C1 segment of cervical spinal cord (tissue), 14 donors: ENCODE measurements at regions not wholly inside any gene's neighbourhood (a gene's known extent, or its start where the extent isn't known, plus 50 kb on each side); places are given as distances from the start of the nearest gene placed in this dataset.
"Not testable (repeated sequence)": the region's sequence is repeated elsewhere in the genome, so short reads cannot be mapped to it uniquely, and the experiment has no call there.

ENCODE experiments used
- DNase-seq, 14 donors: peaks; one replicate each; lab custom pipeline; 2025; lab: John Stamatoyannopoulos, UW

DNA sequence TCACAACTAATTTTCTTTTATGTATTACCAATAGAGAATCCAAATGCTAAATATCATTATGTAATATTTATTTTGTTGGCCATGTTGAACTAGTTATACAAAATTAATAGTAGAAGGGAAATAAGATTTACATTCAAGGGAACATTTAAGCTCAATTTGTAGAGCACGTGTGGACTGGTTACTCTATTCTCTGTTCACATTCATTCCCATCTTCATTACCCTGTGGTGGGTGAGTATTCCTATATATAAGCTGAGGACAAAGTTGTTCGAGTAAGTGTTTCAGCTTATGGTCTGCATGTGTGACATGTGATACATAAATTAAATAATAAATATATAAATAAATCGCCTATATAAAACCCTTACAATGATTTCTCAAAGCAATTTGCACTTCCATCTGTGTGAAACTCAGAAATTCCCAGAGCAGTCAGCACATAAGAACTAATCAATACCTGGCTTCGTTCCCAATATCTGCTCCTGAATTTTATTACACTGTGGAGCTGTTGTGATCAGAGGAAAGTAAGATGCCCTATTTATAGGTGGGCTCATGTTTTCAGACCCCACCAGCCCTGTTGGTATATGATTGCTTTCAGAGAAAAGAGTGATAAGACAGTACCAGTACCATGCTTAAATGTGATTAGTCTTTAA is 308.2 kb upstream of the DCN start:
- DNase-seq, result no peak

DNA sequence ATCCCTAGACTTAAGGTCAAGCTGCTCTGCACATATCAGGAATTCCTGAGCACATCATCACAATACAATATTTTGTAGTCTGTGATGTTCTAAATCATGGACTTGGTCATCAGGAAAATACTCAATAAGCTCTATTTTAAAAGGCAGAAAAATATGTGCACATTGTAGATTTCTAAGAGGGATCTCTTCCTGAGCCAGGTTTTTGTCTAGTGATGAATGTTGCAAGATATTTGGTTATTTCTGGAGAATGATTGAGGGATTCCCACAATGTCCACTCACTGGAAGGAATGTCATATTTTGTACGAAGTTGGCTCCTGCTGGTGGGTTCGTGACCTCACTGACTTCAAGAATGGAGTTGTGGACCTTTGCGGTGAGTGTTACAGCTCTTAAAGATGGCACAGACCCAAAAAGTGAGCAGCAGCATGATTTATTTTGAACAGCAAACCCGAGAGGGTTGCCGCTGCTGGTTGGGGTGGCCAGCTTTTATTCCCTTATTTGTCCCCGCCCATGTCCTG is 300.9 kb upstream of the DCN start:
- no peak for DNase-seq

DNA sequence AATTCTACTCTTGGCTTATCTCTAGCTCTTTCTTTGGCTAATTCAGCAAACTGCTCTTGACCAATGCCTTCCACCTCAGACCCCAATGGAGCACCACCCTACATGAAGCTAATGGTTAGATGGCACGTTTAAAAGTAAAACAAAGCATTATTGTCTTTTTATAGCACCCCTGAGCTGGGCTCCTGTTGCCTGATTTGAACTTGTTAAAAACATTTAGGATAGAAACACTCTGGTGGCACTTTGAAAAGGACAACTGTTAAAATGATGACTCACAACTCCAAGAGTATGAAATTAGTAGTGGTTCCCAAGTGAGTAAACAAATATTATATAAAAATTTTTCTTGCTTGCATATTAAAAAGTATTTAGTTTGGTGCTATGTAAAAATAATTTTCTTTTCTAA is 299.6 kb upstream of the DCN start:
- DNase-seq, result no peak

DNA sequence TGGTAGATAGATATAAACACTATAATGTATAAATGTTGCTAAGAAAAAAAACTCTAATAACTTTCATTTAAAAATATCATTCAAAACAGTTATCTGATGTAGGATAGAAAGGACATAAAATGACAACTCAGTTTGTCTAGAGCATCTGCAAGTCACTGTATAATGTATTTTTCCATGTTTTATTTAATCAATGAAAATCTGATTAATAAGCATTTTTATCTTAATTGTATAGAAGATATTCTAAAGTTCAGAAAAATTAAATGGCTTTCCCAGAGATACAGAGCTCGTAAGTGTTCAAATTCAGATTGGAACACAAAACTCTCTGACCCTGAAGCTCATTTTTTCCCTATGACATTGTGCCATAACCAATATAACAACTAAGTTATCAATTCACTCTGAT is 295.9 kb upstream of the DCN start:
- no peak for DNase-seq

DNA sequence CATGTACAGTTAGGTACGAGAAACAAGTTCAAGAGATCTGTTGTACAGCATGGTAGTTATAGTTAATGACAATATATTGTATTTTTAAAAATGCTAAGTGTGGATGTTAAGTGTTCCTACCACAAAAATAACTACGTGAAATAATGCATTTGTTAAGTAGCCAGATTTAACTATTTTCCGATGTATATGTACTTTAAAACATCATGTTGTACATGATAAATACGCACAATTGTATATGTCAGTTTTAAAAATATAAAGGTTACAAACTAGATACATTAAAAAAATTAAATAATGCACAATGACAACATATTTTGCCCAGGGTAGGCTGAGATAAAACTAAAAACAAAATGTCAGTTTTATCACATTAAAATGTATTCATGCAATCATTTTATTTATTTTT is 285.1 kb upstream of the DCN start:
- no peak for DNase-seq

DNA sequence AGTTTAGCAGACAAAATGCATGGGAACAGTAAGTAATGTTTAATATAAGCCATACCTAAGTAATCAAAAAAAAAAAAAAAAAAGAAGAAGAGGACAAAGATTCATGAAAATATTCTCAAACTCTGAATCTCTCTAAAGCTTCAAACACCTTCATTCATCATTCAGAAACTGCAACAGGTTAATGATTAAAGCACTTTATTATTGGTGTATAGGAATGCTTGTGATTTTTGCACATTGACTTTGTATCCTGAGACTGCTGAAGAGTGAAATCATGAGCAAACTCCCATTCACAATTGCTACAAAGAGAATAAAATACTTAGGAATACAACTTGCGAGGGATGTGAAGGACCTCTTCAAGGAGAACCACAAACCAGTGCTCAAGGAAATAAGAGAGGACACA is 278.4 kb upstream of the DCN start:
- no peak for DNase-seq

DNA sequence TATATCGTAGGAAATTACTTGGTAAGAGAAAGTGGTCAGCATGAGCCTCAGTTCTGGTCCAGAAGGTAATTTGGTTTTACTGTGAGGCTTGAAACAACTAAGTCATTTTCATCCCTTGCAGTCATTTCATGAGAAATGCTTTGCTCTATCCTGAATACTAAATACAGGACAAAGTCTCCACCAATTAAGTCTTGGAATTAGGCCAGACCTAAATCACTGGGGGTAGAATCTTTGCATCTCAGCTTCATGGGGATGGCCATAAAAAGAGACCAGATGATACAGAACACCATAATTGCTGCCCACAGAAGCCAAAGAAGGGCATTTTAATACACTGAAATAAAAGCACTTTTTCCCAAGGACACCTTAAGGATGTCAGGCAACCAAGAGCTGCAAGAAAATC is 277.9 kb upstream of the DCN start:
- no peak for DNase-seq

DNA sequence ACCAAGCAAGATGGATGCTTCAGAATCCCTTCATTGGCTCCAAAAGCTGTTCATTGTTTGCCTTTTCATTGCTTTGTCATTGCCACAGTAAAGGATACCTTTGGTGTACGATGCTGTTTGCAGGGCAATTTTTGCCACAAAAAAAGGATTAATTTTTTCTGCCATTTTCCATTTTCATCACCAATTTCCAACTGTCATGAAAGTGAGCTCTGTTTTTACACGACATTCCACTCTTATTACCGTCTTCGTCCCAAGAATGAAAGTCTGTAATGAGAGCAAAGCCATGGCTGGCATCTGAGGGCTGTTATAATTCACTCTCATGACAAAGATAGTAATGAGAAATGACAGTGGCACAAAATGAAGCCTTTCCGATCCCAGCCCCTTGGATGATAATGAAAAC is 272.7 kb upstream of the DCN start:
- DNase-seq, result no peak

DNA sequence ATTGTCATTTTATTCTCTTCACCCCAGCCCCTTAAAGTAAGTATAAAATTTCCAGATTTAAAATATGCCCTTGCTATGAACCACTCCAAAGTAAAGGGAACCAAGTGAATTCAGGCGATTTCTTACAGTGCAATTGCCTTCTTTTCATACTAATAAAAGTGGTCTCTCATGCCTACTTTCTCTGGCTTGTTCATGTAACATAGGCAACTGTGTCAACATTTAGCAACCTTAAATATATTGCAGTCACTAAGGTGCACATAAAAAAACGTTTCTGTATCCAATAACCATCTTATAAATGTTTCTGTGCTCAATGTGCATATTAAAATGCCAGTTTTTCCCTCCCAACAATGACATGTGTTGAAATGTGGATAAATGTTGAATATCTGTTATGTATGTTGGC is 271.6 kb upstream of the DCN start:
- no peak for DNase-seq

DNA sequence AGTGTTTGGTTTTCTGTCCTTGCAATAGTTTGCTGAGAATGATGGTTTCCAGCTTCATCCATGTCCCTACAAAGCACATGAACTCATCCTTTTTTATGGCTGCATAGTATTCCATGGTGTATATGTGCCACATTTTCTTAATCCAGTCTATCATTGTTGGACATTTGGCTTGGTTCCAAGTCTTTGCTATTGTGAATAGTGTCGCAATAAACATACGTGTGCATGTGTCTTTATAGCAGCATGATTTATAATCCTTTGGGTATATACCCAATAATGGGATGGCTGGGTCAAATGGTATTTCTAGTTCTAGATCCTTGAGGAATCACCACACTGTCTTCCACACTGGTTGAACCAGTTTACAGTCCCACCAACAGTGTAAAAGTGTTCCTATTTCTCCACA is 269.8 kb upstream of the DCN start:
- not testable (repeated sequence) for DNase-seq

DNA sequence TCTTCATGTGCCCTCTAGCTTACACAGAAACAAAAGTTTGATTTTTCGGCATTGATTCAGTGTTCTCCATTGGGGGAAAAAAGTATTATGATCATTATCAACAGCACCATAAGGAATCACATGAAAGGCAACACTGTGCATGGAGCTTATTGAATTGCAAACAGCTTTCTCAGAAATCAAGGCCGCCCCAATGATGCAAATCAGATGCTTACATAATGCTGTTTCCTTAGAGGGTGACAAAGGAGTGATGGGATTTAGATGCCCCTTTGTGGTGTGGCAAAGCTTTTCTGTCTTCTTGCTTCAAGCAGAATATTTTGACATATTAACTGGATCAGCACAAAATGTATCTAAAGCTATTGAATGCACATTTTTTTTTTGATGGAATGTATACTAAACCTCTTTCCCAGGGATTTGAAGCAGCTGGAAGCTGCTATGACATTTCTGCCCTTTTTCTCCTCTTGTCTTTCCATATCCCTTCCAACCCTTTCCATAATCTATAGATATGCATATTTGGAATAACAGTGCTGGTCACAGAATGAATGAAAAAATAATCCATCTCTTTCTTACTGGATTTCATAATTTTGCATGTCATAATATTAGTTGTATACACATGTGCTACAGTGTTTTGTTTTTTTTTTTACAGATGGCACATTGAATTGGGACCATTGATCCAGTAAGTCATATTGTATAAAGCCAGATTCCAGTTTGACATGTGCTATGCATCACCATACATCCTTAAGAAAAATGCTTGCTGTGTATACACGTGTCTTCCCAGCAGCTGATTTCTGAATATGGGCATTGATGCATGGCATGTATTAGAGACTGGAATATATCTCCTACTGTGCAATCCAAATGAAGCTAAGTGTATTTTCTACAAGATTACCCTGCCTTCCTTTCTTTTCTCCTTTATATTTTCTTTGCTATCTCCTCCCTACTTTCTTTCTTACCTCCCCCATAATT is 259.7 kb upstream of the DCN start:
- no peak for DNase-seq

DNA sequence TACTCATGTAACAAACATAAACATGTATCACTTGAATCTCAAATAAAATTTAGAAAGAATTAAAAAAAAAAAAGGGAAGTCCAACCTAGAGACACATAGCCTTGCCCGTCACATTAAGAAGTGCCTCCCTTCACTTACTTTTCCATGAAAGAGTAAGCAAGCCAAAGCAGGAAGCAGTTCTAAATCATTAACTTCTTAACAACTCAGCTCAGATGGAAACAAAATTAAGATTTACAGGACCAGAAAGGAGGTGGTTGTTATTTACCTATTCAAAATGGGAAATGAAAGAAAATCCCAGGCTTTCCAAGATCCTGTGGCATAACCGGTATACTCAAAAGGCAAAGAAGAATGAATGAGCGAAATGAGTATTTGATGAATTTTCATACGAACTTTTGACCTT is 258.6 kb upstream of the DCN start:
- no peak for DNase-seq

DNA sequence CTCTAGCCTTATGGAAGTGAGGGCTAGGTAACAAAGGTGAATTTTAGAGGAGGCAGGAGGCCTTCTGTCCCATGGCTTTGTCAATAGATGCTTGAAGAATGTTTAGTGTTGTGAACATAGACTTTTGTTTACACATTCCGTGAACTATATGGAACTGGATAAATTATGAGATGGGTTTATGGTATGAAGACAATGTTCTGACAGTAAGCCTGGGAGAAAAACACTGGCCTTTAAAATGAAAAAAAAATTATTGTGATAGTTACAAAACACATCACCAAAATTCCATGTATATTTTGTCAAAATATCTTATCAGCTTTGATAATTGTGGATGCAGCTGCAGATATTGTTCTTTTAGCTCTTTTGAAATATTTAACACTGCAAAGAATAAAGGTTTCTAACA is 251.5 kb upstream of the DCN start:
- DNase-seq, result no peak

DNA sequence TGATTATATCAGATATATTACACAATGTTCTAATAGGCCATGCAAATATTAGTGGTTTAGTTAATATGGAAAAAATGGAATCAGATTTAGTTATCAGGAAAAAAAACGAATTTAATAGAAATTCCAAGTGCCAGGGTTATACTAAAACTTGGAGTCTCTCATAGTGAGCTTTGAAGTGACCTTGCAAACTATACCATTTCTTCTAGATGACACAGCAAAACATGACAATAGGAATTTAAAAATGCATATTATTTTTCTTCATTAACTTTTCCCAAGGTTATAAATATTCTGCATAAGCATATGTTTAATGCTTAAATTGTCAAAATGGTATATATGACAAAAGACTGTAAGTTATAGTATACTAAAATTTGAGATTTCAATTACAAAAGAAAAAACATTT is 250.1 kb upstream of the DCN start:
- no peak for DNase-seq

DNA sequence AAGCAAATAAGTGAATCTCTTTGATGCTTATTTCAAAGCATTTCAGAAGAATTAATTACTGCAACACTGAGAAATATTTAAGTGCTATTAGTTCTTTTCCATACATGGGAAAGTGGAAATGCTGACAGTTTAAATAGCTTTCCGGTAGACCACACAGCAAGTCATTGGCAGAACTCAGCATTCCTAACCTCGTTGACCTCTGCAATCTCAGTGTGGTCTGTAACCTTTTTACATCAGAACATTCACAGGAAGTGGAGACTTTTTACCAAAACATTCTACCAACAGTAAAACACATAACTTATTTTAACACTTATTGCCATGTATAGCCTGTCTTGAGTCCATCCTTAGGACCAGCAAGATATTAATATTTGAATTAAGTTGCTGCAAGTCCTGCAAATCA is 249.5 kb upstream of the DCN start:
- DNase-seq, result no peak

DNA sequence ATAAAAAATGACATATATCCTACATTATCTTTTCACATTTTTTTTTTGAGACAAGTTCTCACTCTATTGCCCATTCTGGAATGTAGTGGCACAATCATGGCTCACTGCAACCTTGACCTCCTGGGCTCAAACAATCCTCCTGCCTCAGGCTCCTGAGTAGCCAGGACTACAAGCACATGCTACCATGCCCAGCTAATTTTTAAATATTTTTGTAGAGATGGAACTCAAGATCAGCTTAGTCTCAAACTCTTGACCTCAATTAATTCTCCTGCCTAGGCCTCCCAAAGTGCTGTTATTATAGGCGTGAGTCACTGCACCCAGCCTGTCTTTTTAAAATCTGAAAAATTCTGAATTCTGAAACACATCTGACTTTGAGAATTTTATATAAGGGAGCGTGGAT is 241.9 kb upstream of the DCN start:
- DNase-seq, result no peak

DNA sequence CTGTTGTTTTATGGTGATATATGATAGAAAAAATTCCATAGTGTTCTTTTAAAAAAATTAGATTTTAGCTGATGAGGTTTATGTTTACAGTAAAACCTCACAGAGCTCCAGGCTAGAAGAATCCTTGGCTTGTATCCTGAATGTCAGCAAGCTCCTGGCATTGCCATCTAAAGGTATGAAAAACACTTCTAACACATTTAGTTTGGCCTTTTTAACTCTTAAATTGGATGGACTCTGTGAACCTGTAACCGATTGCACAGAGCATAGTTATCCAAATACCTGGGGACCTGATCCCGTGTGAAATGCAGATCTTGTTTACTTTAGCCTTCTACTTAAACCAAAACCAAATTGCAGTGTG is 241.1 kb upstream of the DCN start:
- DNase-seq, result peak in 1 of 14 donors; percentile 86

DNA sequence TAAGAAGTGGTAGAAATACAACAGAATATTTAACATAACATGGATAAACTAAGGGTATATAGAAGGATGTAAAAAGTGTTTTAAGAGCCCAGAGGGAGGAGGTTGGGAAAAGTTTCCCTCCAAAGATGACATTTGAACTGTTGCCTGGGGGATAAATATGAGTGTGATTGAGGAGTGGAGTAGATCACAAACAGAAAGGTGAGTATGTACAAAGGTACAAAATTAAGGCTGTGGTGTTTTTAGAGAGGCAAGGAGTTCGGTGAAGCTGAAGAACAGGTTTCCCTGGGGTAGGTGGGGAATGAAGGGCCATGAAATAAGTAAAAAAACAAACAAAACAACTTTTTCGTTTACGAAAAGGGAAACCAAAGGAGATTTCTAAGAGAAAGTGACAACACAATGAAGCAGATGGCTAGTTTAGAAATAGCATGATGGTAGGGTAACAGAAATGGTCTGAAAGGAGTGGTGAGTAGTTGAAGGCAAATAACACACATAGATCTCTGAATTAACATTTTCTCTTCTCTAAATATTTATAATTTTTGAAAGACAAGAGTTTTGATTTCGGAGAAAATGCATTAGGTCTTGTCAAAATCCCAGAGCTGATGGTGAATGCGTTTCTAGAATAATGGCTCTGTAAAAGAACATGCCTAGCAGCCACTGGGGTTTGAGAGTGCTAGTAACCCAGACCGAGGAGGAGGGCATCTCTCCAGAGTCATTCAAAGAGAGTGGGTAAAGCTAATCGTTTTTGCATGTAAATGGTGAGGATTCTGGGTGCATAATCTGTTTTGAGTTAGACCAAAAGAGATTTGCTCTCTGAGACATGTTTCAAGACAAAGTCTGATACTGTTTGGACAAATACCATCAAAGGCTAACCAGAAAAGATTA is 240.4 kb upstream of the DCN start:
- DNase-seq, result peak in 1 of 14 donors; percentile 86

DNA sequence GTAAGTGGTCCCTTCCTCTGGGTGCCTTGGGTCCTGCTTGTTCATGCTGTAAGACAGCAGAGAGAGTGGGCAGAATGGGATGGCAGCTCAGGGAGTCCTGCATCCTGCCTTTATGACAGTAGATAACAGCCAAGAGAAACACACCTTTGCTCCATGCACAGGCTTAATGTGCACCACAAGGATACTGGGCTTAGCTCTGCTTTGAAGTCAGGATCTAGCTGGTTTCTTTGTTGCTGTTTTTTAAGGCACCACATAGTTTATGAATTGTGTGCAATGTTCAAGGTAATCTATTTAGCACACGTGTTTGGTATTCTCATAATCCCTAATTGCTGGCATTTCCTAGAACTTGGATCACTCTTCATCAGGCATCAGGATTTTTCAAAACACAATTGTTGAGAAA is 239.5 kb upstream of the DCN start:
- DNase-seq, result peak in 1 of 14 donors; percentile 44

DNA sequence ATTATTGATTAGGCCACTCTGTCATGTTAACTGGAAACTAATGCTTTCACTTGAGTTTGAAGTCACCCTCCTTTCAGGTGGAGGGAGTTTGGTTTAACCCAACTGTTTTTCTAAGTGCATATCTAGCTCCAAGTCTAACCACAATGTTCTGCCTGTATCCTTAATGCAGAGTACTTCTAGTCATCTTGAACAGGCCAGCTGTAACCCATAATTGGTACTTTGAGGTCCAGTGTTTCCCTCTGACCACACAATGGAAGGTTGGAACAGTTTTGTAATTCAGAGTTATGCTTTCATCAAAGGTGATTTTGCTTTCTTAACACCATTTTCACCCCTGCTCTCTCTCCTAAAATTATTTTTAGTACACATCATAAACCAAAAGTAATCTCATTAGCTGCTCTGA is 237.2 kb upstream of the DCN start:
- DNase-seq, result no peak

DNA sequence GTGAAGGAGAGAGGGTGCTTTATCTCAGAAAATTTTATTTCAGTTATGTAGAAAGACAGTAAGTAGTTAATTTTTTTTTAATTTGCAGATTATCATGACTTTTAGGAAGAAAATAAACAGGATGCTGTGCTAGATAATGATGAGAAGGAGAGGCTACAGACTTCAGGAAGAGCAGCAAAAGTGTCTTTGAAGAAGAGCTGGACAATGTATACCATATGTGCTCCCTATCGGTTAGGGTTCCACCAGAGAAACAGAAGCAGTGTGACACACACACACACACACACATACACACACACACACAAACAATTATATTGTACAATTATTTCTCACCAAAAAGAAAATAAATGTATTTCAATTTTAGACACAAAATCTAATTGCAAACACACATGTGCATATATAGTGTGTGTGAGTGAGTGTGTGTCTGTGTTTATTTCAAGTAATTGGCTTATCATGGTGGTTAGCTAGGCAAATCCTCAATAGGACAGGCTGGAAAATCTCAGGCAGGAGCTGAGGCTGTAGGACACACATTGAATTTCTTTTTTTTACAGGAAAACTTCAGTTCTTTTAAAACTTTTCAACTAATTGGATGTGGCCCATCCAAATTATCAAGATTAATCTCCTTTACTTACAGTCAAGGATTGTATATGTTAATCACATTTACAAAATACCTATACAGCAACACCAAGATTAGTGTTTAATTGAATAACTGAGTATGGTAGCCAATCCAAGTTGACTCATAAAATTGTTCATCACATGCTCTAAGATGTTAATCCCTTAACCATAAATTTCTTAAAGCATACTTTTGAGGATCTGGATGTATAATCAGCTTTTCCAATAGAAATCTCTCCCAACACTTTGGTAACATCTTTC is 235.8 kb upstream of the DCN start:
- no peak for DNase-seq
